ENCODE measurements at regions not wholly inside any gene's neighbourhood (a gene's known extent, or its start where the extent isn't known, plus 50 kb on each side); places are given as distances from the start of the nearest gene placed in this dataset.
"Not testable (repeated sequence)": the region's sequence is repeated elsewhere in the genome, so short reads cannot be mapped to it uniquely, and the experiment has no call there.

- not testable (repeated sequence) for TF ChIP-seq EZH2 (IDR thresholded peaks at IDR 0.05; ENCODE audit: low read length, missing control alignments)
- TF ChIP-seq, protein P1, sequence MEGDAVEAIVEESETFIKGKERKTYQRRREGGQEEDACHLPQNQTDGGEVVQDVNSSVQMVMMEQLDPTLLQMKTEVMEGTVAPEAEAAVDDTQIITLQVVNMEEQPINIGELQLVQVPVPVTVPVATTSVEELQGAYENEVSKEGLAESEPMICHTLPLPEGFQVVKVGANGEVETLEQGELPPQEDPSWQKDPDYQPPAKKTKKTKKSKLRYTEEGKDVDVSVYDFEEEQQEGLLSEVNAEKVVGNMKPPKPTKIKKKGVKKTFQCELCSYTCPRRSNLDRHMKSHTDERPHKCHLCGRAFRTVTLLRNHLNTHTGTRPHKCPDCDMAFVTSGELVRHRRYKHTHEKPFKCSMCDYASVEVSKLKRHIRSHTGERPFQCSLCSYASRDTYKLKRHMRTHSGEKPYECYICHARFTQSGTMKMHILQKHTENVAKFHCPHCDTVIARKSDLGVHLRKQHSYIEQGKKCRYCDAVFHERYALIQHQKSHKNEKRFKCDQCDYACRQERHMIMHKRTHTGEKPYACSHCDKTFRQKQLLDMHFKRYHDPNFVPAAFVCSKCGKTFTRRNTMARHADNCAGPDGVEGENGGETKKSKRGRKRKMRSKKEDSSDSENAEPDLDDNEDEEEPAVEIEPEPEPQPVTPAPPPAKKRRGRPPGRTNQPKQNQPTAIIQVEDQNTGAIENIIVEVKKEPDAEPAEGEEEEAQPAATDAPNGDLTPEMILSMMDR (conservative IDR thresholded peaks at IDR 0.05 in 1 of 2, IDR thresholded peaks at IDR 0.05 in 1 of 2; ENCODE audit: low read depth in 1 of 2, low read length in 2 of 2): not testable (repeated sequence)
Observed at GRCh38 chr16:29594269-29594925, 68.7 kb upstream of the SPN start.
